Ascending aorta (tissue), 2 donors: ENCODE measurements at regions not wholly inside any gene's neighbourhood (a gene's known extent, or its start where the extent isn't known, plus 50 kb on each side); places are given as distances from the start of the nearest gene placed in this dataset.
"Not testable (repeated sequence)": the region's sequence is repeated elsewhere in the genome, so short reads cannot be mapped to it uniquely, and the experiment has no call there.

ENCODE experiments used
- DNase-seq, 2 donors: peaks; one replicate each; pipeline ENCODE4 v3.0.0-alpha.2; 2019; ENCODE audit warnings: low spot score in 2 of 2
- H3K27ac ChIP-seq, 2 donors: fragments of 200-600 bp; sonication (generic); one replicate each; pipeline ENCODE4 v1.5.1; 2016 to 2017; ENCODE audit warnings: mild to moderate bottlenecking in 1 of 2
- H3K27me3 ChIP-seq: fragments of 200-600 bp; sonication (generic); one replicate; pipeline ENCODE4 v1.5.1; 2017
- H3K36me3 ChIP-seq, 2 donors: fragments of 200-600 bp; sonication (generic); one replicate each; pipeline ENCODE4 v1.5.1; 2016
- H3K4me1 ChIP-seq, 2 donors: fragments of 200-600 bp; sonication (generic); one replicate each; pipeline ENCODE4 v1.5.1; 2016 to 2017; ENCODE audit warnings: mild to moderate bottlenecking in 1 of 2
- H3K4me3 ChIP-seq, 2 donors: fragments of 200-600 bp; sonication (generic); one replicate each; pipeline ENCODE4 v1.5.1; 2016 to 2017; ENCODE audit warnings: mild to moderate bottlenecking in 1 of 2
- H3K9me3 ChIP-seq, 2 donors: fragments of 200-600 bp; sonication (generic); one replicate each; pipeline ENCODE4 v1.5.1; 2016
- intact Hi-C: fragments of 100-400 bp; cut with DNase I; formaldehyde crosslinking; loops from one replicate; pipeline ENCODE4 v1.15.1; 2023

DNA sequence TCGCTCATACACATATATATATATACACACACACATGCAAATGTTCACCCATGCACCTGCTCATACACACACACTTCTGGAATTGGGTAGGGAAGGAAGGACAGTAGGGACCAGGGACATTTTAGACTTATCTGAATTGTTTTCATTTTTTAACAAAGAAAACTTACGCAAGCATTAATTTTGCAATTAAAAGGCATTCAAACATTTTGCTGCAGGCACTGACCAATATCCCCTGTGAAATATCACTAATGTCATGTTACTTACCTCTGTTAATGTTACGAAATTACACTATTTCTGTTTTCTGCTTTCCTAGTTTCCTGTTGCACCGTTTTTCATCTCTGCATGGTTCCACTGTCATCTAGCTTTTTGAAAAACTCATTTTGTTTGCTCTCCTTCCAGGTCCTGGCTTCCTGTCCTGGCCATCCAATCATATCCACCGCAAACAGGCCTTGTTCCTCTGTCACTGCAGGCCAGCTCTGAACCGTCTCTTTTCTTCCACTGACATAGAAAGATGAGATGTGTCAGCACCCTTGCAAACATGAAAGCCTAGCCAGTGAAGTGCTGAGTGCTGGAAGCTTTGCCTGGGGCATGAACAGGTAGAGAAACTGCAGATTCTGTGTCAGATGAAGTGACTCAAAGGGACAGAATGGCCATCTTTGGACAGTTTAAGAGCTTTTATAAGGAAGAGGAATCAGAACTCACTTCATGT lies 114.5 kb downstream of the SEPTIN7 start:
- H3K4me3 ChIP-seq, H3K36me3 ChIP-seq, H3K9me3 ChIP-seq, DNase-seq, intact Hi-C loops, H3K4me1 ChIP-seq, H3K27me3 ChIP-seq, H3K27ac ChIP-seq: not testable (repeated sequence)

DNA sequence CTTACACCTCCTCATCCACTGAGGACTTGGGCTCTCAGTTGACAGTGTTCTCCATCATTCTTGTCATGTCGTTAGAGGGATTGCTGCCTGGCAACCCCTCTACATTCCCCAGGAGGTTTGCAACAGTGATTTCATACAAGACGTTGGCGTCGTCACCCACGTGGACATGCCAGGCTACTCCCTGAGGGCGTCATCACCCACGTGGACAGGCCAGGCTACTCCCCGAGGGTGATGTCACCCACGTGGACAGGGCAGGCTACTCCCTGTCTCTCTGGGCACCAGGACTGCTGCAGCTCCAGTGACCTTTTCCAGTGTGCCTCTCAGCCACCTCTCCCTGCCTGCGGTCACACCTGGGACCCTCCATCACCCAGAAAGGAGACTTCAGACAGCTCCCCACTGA lies 117.4 kb downstream of the SEPTIN7 start:
- DNase-seq, H3K27me3 ChIP-seq, H3K9me3 ChIP-seq, H3K36me3 ChIP-seq, intact Hi-C loops, H3K4me3 ChIP-seq, H3K4me1 ChIP-seq, H3K27ac ChIP-seq: not testable (repeated sequence)

DNA sequence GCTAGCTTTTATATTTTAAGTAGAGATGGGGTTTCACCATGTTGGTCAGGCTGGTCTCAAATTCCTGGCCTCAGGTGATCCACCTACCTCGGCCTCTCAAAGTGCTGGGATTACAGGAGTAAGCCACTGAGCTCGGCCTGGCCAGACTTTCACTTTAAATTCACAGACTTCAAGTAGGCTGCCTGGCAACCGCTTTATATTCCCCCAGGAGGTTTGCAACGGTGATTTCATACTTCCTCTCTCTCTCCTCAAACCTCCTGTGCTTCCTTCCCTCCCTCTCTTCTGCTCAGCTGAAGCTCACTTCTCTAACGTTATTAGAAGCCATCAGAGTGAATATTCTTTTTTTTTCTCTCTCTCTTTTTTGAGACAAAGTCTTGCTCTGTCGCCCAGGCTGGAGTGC lies 118.8 kb downstream of the SEPTIN7 start:
- H3K9me3 ChIP-seq, DNase-seq, H3K4me3 ChIP-seq, H3K36me3 ChIP-seq, H3K27ac ChIP-seq, H3K27me3 ChIP-seq, H3K4me1 ChIP-seq, intact Hi-C loops: not testable (repeated sequence)

DNA sequence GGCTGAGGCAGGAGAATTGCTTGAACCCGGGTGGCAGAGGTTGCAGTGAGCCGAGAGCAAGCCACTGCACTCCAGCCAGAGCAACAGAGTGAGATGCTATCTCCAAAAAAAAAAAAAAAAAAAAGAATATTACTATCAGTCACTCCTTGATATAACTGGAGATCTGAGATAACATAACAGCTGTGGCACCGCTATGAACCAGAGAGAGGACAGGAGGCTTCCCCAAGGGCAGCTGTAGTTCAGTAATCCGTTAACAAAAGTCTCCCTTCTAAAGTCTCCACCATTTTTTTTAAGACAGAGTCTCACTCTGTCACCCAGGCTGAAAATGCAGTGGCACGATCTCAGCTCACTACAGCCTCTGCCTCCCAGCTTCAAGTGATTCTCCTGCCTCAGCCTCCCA lies 120.5 kb downstream of the SEPTIN7 start:
- H3K36me3 ChIP-seq, DNase-seq, H3K4me1 ChIP-seq, H3K9me3 ChIP-seq, H3K4me3 ChIP-seq, intact Hi-C loops, H3K27me3 ChIP-seq, H3K27ac ChIP-seq: not testable (repeated sequence)

DNA sequence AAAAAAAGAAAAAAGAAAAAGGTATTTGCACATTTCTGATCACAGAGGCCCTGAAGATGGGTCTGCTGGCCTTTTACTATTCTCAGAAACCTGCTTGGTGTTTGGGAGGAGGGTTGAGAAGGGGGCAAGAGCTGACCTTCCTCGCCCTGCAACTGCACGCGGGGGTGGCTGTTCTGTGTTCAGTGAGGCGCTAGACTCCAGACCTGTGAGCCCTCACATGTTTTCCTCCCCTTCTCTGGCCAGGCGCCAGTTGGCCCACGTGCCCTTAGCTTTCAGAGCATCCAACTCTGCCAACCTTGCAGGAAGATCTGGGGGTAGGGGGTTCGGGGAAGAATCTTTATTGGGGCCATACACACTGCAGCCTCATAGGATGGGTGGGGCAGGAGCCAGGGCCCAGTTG lies 123.8 kb downstream of the SEPTIN7 start:
- intact Hi-C loops, H3K4me3 ChIP-seq, H3K36me3 ChIP-seq, H3K4me1 ChIP-seq, H3K9me3 ChIP-seq, H3K27ac ChIP-seq, DNase-seq, H3K27me3 ChIP-seq: not testable (repeated sequence)

DNA sequence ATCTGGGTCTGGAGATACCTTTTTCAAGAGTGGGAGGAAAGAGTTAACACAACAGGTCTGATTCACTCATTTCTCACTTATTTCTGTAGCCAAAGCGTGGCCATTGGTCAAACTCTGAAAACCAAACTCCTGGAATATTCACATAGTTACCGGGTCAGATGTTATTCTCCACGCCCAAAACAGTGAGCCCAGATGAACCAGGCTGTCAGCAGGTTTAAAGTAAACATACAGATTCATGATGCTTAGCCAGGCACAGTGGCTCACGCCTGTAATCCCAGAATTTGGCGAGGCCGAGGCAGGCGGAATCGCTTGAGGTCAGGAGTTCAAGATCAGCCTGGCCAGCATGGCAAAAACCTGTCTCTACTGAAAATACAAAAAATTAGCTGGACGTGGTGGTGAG lies 126.1 kb downstream of the SEPTIN7 start:
- H3K9me3 ChIP-seq, intact Hi-C loops, H3K27ac ChIP-seq, DNase-seq, H3K36me3 ChIP-seq, H3K27me3 ChIP-seq, H3K4me3 ChIP-seq, H3K4me1 ChIP-seq: not testable (repeated sequence)

DNA sequence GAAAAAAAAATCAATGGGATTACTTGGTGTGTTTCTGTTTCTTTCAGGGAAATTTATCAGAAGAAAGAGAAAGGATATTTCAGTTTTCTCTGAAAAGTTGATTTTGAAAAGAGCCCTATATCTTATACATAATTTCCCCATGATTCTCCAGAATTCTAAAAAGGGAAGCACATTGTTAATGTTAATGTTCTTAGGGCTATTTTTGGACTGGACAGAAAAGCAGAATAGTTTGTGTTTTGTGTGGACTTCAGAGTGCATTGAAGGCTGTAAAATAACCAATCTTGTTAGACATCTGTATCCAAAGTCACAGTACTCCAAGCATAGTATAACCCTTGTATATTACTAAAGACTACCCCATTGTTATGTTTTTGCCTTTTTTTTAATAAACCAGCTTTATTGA lies 130.3 kb downstream of the SEPTIN7 start:
- H3K27ac ChIP-seq, DNase-seq, H3K27me3 ChIP-seq, H3K4me1 ChIP-seq, H3K9me3 ChIP-seq, H3K4me3 ChIP-seq, H3K36me3 ChIP-seq, intact Hi-C loops: not testable (repeated sequence)

DNA sequence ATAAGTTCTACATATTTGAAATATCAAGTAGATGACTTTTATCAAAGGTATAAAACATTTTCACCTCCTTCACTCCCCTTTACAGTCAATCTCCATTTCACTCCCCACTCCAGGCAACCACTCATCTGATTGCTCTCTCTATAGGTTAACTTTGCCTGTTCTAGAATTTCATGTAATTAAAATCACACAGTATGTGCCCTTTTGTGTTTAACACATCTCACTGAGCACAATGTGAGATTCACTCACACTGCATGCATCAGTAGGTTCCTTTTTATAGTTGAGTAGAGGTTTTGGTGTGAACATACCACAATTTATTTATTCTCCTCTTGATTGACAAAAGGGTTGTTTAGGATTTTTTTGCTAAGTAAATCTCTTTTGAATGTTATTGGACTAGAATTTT lies 130.7 kb downstream of the SEPTIN7 start:
- H3K27me3 ChIP-seq, H3K36me3 ChIP-seq, intact Hi-C loops, DNase-seq, H3K4me3 ChIP-seq, H3K27ac ChIP-seq, H3K4me1 ChIP-seq, H3K9me3 ChIP-seq: not testable (repeated sequence)

DNA sequence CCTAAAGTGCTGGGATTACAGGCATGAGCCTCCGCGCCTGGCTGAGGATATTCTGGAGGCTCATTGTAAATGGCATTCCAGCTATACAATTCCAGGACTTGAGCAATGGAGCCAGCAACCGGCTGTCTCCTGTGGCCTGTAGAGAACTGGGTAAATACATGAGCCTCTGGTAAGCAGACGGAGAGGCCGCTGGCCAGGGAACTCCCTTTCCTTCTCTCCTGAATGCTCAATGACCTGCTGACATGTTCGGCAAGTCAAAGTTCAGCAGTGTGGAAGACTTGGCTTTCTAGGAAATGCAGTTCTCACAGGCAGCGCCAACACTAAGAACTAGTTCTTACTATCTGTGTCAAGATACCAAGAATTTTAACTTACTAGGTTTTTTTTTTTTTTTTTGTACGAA lies 139.8 kb downstream of the SEPTIN7 start:
- intact Hi-C loops, H3K4me3 ChIP-seq, H3K4me1 ChIP-seq, H3K36me3 ChIP-seq, H3K27ac ChIP-seq, H3K9me3 ChIP-seq, H3K27me3 ChIP-seq, DNase-seq: not testable (repeated sequence)

DNA sequence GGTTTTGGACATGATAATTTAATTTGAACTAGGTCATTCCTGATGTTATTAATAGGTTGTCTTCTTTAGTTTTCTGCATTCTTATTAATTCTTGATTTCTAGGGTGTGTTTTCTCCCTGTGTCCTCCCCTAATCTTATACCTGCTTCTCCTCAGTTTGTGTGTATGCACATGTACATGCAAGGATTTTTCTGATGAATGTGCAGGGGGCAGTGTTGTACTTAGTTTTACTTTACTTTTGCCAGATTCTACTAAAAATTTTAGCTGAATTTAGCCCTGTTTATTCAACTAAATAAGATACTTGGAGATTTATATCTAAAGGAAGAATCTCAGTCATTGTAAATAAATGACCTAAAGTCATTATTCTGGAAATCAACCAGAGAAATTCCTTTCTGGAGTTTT lies 144.8 kb downstream of the SEPTIN7 start:
- intact Hi-C loops, H3K4me3 ChIP-seq, H3K27me3 ChIP-seq, H3K27ac ChIP-seq, H3K4me1 ChIP-seq, H3K36me3 ChIP-seq, DNase-seq, H3K9me3 ChIP-seq: not testable (repeated sequence)

DNA sequence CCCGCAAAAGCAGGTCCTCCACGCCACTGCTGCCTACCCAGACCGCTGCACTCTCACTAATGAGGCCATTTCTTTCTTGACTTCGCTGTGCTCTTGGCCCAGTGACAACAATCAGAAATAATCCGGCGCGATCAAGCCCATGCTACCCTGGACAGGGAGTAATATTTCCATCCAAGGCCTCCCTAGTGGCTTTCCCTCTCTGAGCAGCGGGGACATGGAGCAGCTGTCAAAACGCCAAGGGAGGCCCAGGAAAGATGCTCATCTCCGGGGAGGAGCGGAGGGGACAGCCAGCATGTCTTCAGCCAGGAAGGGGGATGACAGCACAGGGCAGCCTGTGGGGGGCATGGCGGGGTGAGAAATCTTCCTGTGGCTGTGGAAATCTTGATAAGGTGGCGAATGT lies 154.9 kb downstream of the SEPTIN7 start:
- H3K36me3 ChIP-seq, DNase-seq, H3K9me3 ChIP-seq, H3K4me3 ChIP-seq, H3K27ac ChIP-seq, intact Hi-C loops, H3K27me3 ChIP-seq, H3K4me1 ChIP-seq: not testable (repeated sequence)

DNA sequence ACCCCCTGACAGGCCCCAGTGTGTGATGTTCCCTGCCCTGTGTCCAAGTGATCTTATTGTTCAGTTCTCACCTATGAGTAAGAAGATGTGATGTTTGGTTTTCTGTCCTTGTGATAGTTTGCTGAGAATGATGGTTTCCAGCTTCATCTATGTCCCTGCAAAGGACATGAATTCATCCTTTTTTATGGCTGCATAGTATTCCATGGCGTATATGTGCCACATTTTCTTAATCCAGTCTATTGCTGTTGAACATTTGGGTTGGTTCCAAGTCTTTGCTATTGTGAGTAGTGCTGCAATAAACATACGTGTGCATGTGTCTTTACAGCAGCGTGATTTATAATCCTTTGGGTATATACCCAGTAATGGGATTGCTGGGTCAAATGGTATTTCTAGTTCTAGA lies 156.1 kb downstream of the SEPTIN7 start:
- H3K4me3 ChIP-seq, H3K4me1 ChIP-seq, H3K36me3 ChIP-seq, intact Hi-C loops, H3K9me3 ChIP-seq, H3K27me3 ChIP-seq, H3K27ac ChIP-seq, DNase-seq: not testable (repeated sequence)

DNA sequence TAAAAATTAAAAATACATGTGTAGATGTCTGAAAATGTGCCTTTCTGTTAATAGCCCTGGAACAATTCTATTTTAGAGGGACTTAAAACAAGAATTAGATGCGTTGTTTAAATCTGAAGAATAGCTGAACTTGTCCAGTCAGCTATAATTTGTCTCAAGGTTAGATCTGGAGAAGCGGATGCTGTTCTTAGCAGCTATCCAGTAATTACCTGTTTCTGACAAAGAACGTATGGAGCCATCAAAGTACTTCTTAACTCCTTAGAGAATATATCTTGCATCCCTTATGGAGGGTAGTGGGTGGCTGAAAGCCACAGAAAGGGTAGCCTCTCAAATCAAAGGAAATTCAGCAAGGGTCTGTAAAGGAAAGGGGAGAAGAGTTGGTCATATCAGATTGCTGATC lies 160.4 kb downstream of the SEPTIN7 start:
- DNase-seq, intact Hi-C loops, H3K4me3 ChIP-seq, H3K4me1 ChIP-seq, H3K27me3 ChIP-seq, H3K27ac ChIP-seq, H3K36me3 ChIP-seq, H3K9me3 ChIP-seq: not testable (repeated sequence)

DNA sequence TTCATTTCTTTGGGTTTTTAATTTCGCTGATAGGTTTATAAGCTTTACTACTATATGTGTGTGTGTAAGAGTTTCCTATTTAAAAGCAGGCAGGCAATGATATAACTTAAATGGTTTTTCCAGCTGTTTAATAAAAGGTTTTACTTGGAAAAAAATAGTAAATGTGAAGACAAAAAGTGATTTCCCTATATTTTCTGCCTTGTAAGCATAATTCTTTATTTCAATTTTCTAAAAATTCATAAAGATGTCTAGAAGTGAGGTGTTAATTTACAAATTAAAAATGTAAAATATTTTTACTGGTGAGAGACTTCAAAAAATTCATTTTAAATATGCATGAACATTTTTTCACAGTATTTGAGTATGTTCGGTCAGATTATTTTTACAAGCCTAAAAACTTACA lies 161.8 kb downstream of the SEPTIN7 start:
- intact Hi-C loops, H3K36me3 ChIP-seq, H3K9me3 ChIP-seq, H3K27me3 ChIP-seq, H3K4me3 ChIP-seq, DNase-seq, H3K27ac ChIP-seq, H3K4me1 ChIP-seq: not testable (repeated sequence)
